Thyroid gland (tissue), 4 donors: ENCODE measurements at regions not wholly inside any gene's neighbourhood (a gene's known extent, or its start where the extent isn't known, plus 50 kb on each side); places are given as distances from the start of the nearest gene placed in this dataset.

ENCODE experiments used
- DNase-seq, 2 donors: peaks; one replicate each; pipeline ENCODE4 v3.0.0-alpha.2; 2019
- H3K27ac ChIP-seq, 3 donors: fragments of 200-600 bp; sonication (generic); 1 replicate in 2 of 3; 2 replicates in 1 of 3; pipeline ENCODE4 v1.5.1; 2016 to 2019; ENCODE audit warnings: mild to moderate bottlenecking in 1 of 3, moderate library complexity in 1 of 3
- H3K27me3 ChIP-seq: fragments of 200-600 bp; sonication (generic); one replicate; pipeline ENCODE4 v1.5.1; 2019
- H3K36me3 ChIP-seq, 2 donors: fragments of 200-600 bp; sonication (generic); one replicate each; pipeline ENCODE4 v1.5.1; 2016 to 2019
- H3K4me1 ChIP-seq, 2 donors: fragments of 200-600 bp; sonication (generic); one replicate each; pipeline ENCODE4 v1.5.1; 2017 to 2019
- H3K4me3 ChIP-seq, 3 donors: fragments of 200-600 bp; sonication (generic); replicated peaks in 1 of 3; 1 replicate in 2 of 3; 2 replicates in 1 of 3; pipeline ENCODE4 v1.5.1; 2016; ENCODE audit warnings: mild to moderate bottlenecking in 1 of 3
- H3K9me3 ChIP-seq: fragments of 200-600 bp; sonication (generic); one replicate; pipeline ENCODE4 v1.5.1; 2017
- POLR2A ChIP-seq, 2 donors: fragments of 450-650 bp; IDR thresholded peaks; one replicate each; pipeline ENCODE4 v1.6.1; 2017; ENCODE audit warnings: antibody characterized with exemption in 2 of 2, mild to moderate bottlenecking in 2 of 2, moderate library complexity in 1 of 2
- WGBS, 2 donors: methylation state at CpG; one replicate each; pipeline ENCODE4 v1.1.5; 2017; 5-methylcytosine and 5-hydroxymethylcytosine counted together
- intact Hi-C: fragments of 100-400 bp; cut with DNase I; formaldehyde crosslinking; loops from one replicate; pipeline ENCODE4 v1.15.1; 2023
- TF ChIP-seq, protein P1 (sequence below), 6 experiments: fragments of 200-600 bp in 3 of 6; fragments of 450-650 bp in 3 of 6; sonication (generic) in 3 of 6; IDR thresholded peaks; one replicate each; pipeline ENCODE4 v1.5.1; 2016 to 2019; ENCODE audit warnings: antibody characterized with exemption in 6 of 6, mild to moderate bottlenecking in 2 of 6, inconsistent platforms in 1 of 6, moderate library complexity in 1 of 6

DNA sequence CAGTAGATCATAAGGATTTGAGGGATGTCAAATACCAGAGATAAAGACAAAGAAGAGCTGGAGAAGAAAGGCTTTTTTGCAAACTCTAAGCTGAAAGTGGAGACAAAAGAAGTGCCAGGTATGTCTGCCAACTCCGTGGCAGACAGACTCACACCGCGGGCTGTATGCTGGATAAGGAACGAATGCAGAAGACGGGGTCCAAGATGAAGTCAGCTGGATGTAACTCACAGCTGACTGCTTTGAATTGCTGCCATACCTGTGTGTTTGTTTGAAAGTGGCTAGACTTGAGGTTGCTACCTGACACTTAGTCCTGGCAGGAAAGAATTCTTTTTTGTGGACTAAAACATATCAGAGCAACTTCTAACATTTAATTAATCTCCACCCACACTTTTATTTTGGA is 398.8 kb downstream of the DLEU7 start:
- Histone ChIP-seq H3K36me3 (no peaks in the 10 kb centered on the region), H3K4me1 (peaks cover 0 to 4% of the 10 kb centered on the region in 2 donors), H3K4me3 (no peak overlapping the region), H3K27me3 (no peaks in the 10 kb centered on the region), H3K27ac (no peak overlapping the region), H3K9me3 (no peaks in the 10 kb centered on the region)
- TF ChIP-seq, protein P1, sequence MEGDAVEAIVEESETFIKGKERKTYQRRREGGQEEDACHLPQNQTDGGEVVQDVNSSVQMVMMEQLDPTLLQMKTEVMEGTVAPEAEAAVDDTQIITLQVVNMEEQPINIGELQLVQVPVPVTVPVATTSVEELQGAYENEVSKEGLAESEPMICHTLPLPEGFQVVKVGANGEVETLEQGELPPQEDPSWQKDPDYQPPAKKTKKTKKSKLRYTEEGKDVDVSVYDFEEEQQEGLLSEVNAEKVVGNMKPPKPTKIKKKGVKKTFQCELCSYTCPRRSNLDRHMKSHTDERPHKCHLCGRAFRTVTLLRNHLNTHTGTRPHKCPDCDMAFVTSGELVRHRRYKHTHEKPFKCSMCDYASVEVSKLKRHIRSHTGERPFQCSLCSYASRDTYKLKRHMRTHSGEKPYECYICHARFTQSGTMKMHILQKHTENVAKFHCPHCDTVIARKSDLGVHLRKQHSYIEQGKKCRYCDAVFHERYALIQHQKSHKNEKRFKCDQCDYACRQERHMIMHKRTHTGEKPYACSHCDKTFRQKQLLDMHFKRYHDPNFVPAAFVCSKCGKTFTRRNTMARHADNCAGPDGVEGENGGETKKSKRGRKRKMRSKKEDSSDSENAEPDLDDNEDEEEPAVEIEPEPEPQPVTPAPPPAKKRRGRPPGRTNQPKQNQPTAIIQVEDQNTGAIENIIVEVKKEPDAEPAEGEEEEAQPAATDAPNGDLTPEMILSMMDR (IDR thresholded peaks at IDR 0.05), result no peak
- TF ChIP-seq POLR2A (IDR thresholded peaks at IDR 0.05), result no peak
- intact Hi-C loops, result no loop called here
- WGBS, 2 donors, result 38 to 52% methylated on average over 5 of the region's 5 CpGs
- no peak for DNase-seq

DNA sequence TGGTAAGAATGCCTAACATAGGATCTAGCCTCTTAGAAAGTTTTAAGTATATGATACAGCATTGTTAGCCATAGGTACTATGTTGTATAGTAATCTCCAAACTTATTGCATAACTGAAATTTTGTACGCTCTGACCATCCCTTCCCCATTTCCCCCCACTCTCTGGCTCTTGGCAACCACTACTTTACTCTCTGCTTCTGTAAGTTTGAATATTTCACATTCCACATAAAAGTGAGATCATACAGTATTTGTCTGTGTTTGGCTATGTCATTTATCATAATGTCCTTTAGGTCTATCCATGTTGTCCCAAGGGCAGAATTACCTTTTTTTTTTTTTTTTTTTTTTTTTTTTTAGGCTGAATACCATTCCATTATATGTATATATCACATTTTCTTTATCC is 396.9 kb downstream of the DLEU7 start:
- peaks cover 0 to 4% of the 10 kb centered on the region in 2 donors for H3K4me1 ChIP-seq
- 94 to 96% methylated on average over 1 of the region's 1 CpG for WGBS, 2 donors
- no peaks in the 10 kb centered on the region for H3K36me3 ChIP-seq
- intact Hi-C loops, result no loop called here
- DNase-seq, result no peak
- TF ChIP-seq POLR2A (IDR thresholded peaks at IDR 0.05), result no peak
- TF ChIP-seq, protein P1 (IDR thresholded peaks at IDR 0.05), result no peak
- H3K27me3 ChIP-seq, result no peaks in the 10 kb centered on the region
- H3K9me3 ChIP-seq, result no peaks in the 10 kb centered on the region
- no peak overlapping the region for H3K27ac ChIP-seq
- H3K4me3 ChIP-seq, result no peak overlapping the region

DNA sequence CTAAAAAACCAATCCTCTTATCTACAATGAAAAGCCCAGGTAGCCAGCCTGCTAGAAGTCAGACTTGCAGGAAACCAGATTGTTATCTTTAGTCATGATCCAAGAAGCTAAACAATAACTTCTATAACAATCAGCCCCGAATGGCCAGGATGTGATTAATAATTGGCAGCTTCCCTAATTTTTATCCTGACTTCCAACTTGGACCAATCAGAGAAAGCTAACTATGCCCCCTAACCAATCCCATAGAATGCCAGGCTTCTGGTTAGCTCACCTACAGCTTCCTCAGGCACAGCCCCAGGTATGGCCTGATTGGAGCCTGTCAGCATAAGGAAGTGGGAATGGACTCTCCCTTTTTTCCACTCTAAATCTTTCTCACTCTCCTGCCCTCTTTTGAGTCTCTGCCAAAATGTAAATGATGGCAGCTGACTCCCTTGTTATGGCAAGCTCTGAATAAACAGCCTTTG is 394.9 kb downstream of the DLEU7 start:
- TF ChIP-seq POLR2A (IDR thresholded peaks at IDR 0.05), result no peak
- TF ChIP-seq, protein P1 (IDR thresholded peaks at IDR 0.05), result no peak
- H3K27me3 ChIP-seq, result no peaks in the 10 kb centered on the region
- no peak for DNase-seq
- no peaks in the 10 kb centered on the region for H3K36me3 ChIP-seq
- intact Hi-C loops, result no loop called here
- no peaks in the 10 kb centered on the region for H3K9me3 ChIP-seq
- peaks cover 3 to 4% of the 10 kb centered on the region in 2 donors for H3K4me1 ChIP-seq
- WGBS, 2 donors, result 59 to 62% methylated on average over 1 of the region's 1 CpG
- no peak overlapping the region for H3K27ac ChIP-seq
- no peak overlapping the region for H3K4me3 ChIP-seq

DNA sequence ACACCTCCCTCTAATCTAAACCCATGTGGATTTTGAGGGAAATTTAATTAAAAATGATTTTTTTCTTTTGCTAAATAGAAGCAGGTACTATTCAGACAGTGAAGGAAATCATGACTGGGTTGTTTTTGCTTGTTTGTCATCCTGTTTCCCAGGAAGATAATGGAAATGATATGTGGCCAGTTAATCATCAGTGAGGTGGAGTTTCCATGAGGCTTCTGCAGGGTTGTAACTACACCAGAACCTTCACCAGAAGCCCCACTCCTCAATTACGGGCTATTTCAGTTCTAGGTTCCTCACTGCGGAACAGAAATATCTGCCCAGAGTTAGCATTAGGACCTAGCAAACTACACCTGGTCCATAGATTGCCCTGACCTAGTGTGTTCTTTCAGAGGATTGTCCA is 394.0 kb downstream of the DLEU7 start:
- H3K9me3 ChIP-seq, result no peaks in the 10 kb centered on the region
- intact Hi-C loops, result no loop called here
- no peak overlapping the region for H3K4me3 ChIP-seq
- no peaks in the 10 kb centered on the region for H3K27me3 ChIP-seq
- H3K27ac ChIP-seq, result no peak overlapping the region
- 90 to 91% methylated on average over 2 of the region's 2 CpGs for WGBS, 2 donors
- peaks cover 4% of the 10 kb centered on the region in 2 donors for H3K4me1 ChIP-seq
- no peaks in the 10 kb centered on the region for H3K36me3 ChIP-seq
- TF ChIP-seq, protein P1 (IDR thresholded peaks at IDR 0.05), result no peak
- no peak for TF ChIP-seq POLR2A (IDR thresholded peaks at IDR 0.05)
- no peak for DNase-seq

DNA sequence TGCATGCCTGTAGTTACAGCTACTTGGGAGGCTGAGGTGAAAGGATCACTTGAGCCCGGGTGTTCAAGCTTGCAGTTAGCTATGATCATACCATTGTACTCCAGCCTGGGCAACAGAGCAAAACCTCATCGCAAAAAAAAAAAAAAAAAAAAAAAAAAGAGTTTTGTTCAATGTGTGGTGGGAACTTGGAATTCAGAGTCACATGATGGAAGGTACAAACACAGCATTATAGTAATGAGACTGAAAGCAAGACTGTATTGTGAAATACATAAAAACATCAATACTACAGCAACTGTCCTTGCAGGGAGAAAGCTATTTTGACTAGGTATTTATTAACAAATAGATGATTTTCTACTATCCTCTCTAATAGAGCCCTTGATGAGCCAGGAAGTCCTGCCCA is 393.2 kb downstream of the DLEU7 start:
- Histone ChIP-seq H3K9me3 (no peaks in the 10 kb centered on the region), H3K27ac (no peak overlapping the region), H3K4me3 (no peak overlapping the region), H3K27me3 (no peaks in the 10 kb centered on the region), H3K36me3 (no peaks in the 10 kb centered on the region), H3K4me1 (peaks cover 0 to 4% of the 10 kb centered on the region in 2 donors)
- intact Hi-C loops, result no loop called here
- no peak for TF ChIP-seq POLR2A (IDR thresholded peaks at IDR 0.05)
- TF ChIP-seq, protein P1 (IDR thresholded peaks at IDR 0.05), result no peak
- WGBS, 2 donors, result 49 to 68% methylated on average over 2 of the region's 2 CpGs
- no peak for DNase-seq
